Naive thymus-derived CD4-positive, alpha-beta T cell (primary cell): ENCODE measurements at regions not wholly inside any gene's neighbourhood (a gene's known extent, or its start where the extent isn't known, plus 50 kb on each side); places are given as distances from the start of the nearest gene placed in this dataset.

Source experiments
- ATAC-seq: fragments of 150-1000 bp; cut with Tn5 transposase; 2 replicates; pipeline ENCODE4 v1.10.0; 2021; ENCODE audit warnings: mild to moderate bottlenecking, moderate library complexity
- CTCF ChIA-PET: fragments of 350-600 bp; sonication (Branson Sonifier 250); formaldehyde crosslinking; loops from one replicate; lab custom pipeline; 2021; ENCODE audit warnings: antibody characterized with exemption; lab: Charles Lee
- POLR2A ChIA-PET: fragments of 350-600 bp; sonication (Branson Sonifier 250); formaldehyde crosslinking; loops from one replicate; lab custom pipeline; 2021; ENCODE audit warnings: antibody characterized with exemption, inconsistent platforms; lab: Charles Lee
- DNase-seq, 9 donors: peaks; one replicate each; pipeline versions ENCODE4 v3.0.0 to v3.0.0-alpha.2; 2020 to 2022; ENCODE audit warnings: mixed read lengths in 1 of 9
- H3K27ac ChIP-seq: one replicate; pipeline ENCODE4 v1.7.0; 2013; ENCODE audit warnings: mild to moderate bottlenecking, low read depth, low read length, moderate library complexity
- H3K27me3 ChIP-seq, 2 donors: one replicate each; pipeline ENCODE4 v1.7.0; 2013; ENCODE audit warnings: low read length in 2 of 2, mild to moderate bottlenecking in 2 of 2, moderate library complexity in 2 of 2; ENCODE audit not compliant: control insufficient read depth in 2 of 2, insufficient read depth in 2 of 2
- H3K36me3 ChIP-seq, 3 experiments: 1 replicate in 2 of 3; 2 replicates in 1 of 3; pipeline ENCODE4 v1.7.0; 2013; ENCODE audit warnings: low read length in 3 of 3, mild to moderate bottlenecking in 3 of 3, moderate library complexity in 1 of 3; ENCODE audit not compliant: insufficient read depth in 3 of 3, control insufficient read depth in 2 of 3
- H3K4me1 ChIP-seq, 2 donors: one replicate each; pipeline ENCODE4 v1.7.0; 2013; ENCODE audit warnings: low read length in 2 of 2, mild to moderate bottlenecking in 2 of 2, moderate library complexity in 1 of 2; ENCODE audit not compliant: control insufficient read depth in 2 of 2, insufficient read depth in 2 of 2
- H3K4me3 ChIP-seq: 2 replicates; pipeline ENCODE4 v1.7.0; 2013; ENCODE audit warnings: mild to moderate bottlenecking, low read length
- H3K9me3 ChIP-seq, 3 experiments: 1 replicate in 2 of 3; 2 replicates in 1 of 3; pipeline ENCODE4 v1.7.0; 2013; ENCODE audit warnings: low read length in 3 of 3; ENCODE audit not compliant: control insufficient read depth in 2 of 3
- H3K27ac Mint-ChIP-seq, 9 donors: one replicate each; pipeline ENCODE4 v1.8.0; 2020 to 2022; ENCODE audit warnings: mixed read lengths in 9 of 9, mild to moderate bottlenecking in 8 of 9, moderate library complexity in 5 of 9, inconsistent platforms in 2 of 9
- H3K27me3 Mint-ChIP-seq, 5 donors: one replicate each; pipeline ENCODE4 v1.8.0; 2021 to 2022; ENCODE audit warnings: mixed read lengths in 5 of 5, mild to moderate bottlenecking in 1 of 5
- H3K36me3 Mint-ChIP-seq, 5 donors: one replicate each; pipeline ENCODE4 v1.8.0; 2020 to 2022; ENCODE audit warnings: mixed read lengths in 5 of 5, mild to moderate bottlenecking in 3 of 5, inconsistent platforms in 1 of 5
- H3K4me1 Mint-ChIP-seq, 7 donors: one replicate each; pipeline ENCODE4 v1.8.0; 2020 to 2022; ENCODE audit warnings: mixed read lengths in 7 of 7, mild to moderate bottlenecking in 3 of 7, inconsistent platforms in 1 of 7
- H3K4me3 Mint-ChIP-seq, 10 donors: one replicate each; pipeline ENCODE4 v1.8.0; 2020 to 2022; ENCODE audit warnings: mild to moderate bottlenecking in 10 of 10, mixed read lengths in 10 of 10, moderate library complexity in 6 of 10, inconsistent platforms in 2 of 10
- H3K9me3 Mint-ChIP-seq, 11 donors: one replicate each; pipeline ENCODE4 v1.8.0; 2020 to 2022; ENCODE audit warnings: mixed read lengths in 11 of 11, mild to moderate bottlenecking in 4 of 11, inconsistent platforms in 1 of 11, moderate library complexity in 1 of 11
- intact Hi-C, 2 donors: fragments of 100-400 bp; cut with micrococcal nuclease; formaldehyde crosslinking; loops; one replicate each; pipeline ENCODE4 v1.15.1; 2023

GRCh38 chr10:44799966-44800365, 111.2 kb upstream of the TMEM72 start:
- H3K9me3 ChIP-seq, result no peaks in the 10 kb centered on the region
- ChIA-PET CTCF (no interaction called here), POLR2A (no interaction called here)
- no peaks in the 10 kb centered on the region for H3K36me3 ChIP-seq
- Mint-ChIP-seq H3K27me3 (peaks cover 26 to 71% (median 39%) of the 10 kb centered on the region in 5 donors), H3K4me3 (no peak overlapping the region), H3K36me3 (no peaks in the 10 kb centered on the region), H3K4me1 (peaks cover 0 to 1% (median 0%) of the 10 kb centered on the region in 7 donors), H3K27ac (no peak overlapping the region), H3K9me3 (no peaks in the 10 kb centered on the region)
- H3K27me3 ChIP-seq, result no peaks in the 10 kb centered on the region
- ATAC-seq, result no peak
- no peak overlapping the region for H3K27ac ChIP-seq
- no peak for DNase-seq
- H3K4me1 ChIP-seq, result no peaks in the 10 kb centered on the region
- H3K4me3 ChIP-seq, result no peak overlapping the region
- intact Hi-C loops, result no loop called here

GRCh38 chr10:44801383-44802327, 109.5 kb upstream of the TMEM72 start:
- DNase-seq (no peak), ATAC-seq (no peak)
- Histone ChIP-seq H3K4me3 (no peak overlapping the region), H3K27me3 (no peaks in the 10 kb centered on the region), H3K36me3 (no peaks in the 10 kb centered on the region), H3K27ac (no peak overlapping the region), H3K9me3 (no peaks in the 10 kb centered on the region), H3K4me1 (no peaks in the 10 kb centered on the region)
- H3K27me3 Mint-ChIP-seq, result peaks cover 23 to 68% (median 42%) of the 10 kb centered on the region in 5 donors
- no peak overlapping the region for H3K4me3 Mint-ChIP-seq
- ChIA-PET POLR2A (no interaction called here), CTCF (no interaction called here)
- intact Hi-C loops, result no loop called here
- no peaks in the 10 kb centered on the region for H3K36me3 Mint-ChIP-seq
- H3K4me1 Mint-ChIP-seq, result peaks cover 0 to 1% (median 0%) of the 10 kb centered on the region in 7 donors
- H3K27ac Mint-ChIP-seq, result no peak overlapping the region
- peaks cover 0 to 3% (median 0%) of the 10 kb centered on the region in 11 donors for H3K9me3 Mint-ChIP-seq

GRCh38 chr10:44803862-44804261, 107.3 kb upstream of the TMEM72 start:
- intact Hi-C loops, result no loop called here
- H3K4me1 ChIP-seq, result no peaks in the 10 kb centered on the region
- no peak overlapping the region for H3K27ac ChIP-seq
- Mint-ChIP-seq H3K27me3 (peaks cover 19 to 46% (median 29%) of the 10 kb centered on the region in 5 donors), H3K4me3 (no peak overlapping the region), H3K4me1 (peaks cover 0 to 1% (median 0%) of the 10 kb centered on the region in 7 donors), H3K36me3 (no peaks in the 10 kb centered on the region), H3K27ac (peak overlapping the region in 1 of 9 donors; percentile 33), H3K9me3 (peaks cover 0 to 6% (median 0%) of the 10 kb centered on the region in 11 donors)
- no peaks in the 10 kb centered on the region for H3K27me3 ChIP-seq
- no peak for ATAC-seq
- no peak overlapping the region for H3K4me3 ChIP-seq
- POLR2A ChIA-PET, result no interaction called here
- DNase-seq, result no peak
- H3K9me3 ChIP-seq, result no peaks in the 10 kb centered on the region
- CTCF ChIA-PET, result no interaction called here
- H3K36me3 ChIP-seq, result no peaks in the 10 kb centered on the region

- Histone ChIP-seq H3K9me3 (no peaks in the 10 kb centered on the region), H3K36me3 (no peaks in the 10 kb centered on the region), H3K4me3 (no peak overlapping the region), H3K27ac (no peak overlapping the region), H3K4me1 (no peaks in the 10 kb centered on the region), H3K27me3 (no peaks in the 10 kb centered on the region)
- intact Hi-C loops, result no loop called here
- ChIA-PET CTCF (no interaction called here), POLR2A (no interaction called here)
- ATAC-seq, result no peak
- DNase-seq, result no peak
- Mint-ChIP-seq H3K27ac (no peak overlapping the region), H3K36me3 (no peaks in the 10 kb centered on the region), H3K4me3 (no peak overlapping the region), H3K9me3 (peaks cover 0 to 8% (median 0%) of the 10 kb centered on the region in 11 donors), H3K4me1 (no peaks in the 10 kb centered on the region), H3K27me3 (peaks cover 13 to 38% (median 22%) of the 10 kb centered on the region in 5 donors)
Observed at GRCh38 chr10:44804661-44805060, 106.5 kb upstream of the TMEM72 start.

GRCh38 chr10:44805466-44806210, 105.5 kb upstream of the TMEM72 start:
- no peak for DNase-seq
- Histone ChIP-seq H3K27me3 (no peaks in the 10 kb centered on the region), H3K9me3 (no peaks in the 10 kb centered on the region), H3K36me3 (no peaks in the 10 kb centered on the region), H3K4me1 (no peaks in the 10 kb centered on the region), H3K4me3 (no peak overlapping the region), H3K27ac (no peak overlapping the region)
- POLR2A ChIA-PET, result no interaction called here
- Mint-ChIP-seq H3K9me3 (peaks cover 0 to 8% (median 0%) of the 10 kb centered on the region in 11 donors), H3K27ac (no peak overlapping the region), H3K4me3 (no peak overlapping the region), H3K4me1 (no peaks in the 10 kb centered on the region), H3K27me3 (peaks cover 4 to 34% (median 22%) of the 10 kb centered on the region in 5 donors), H3K36me3 (no peaks in the 10 kb centered on the region)
- intact Hi-C loops, result no loop called here
- CTCF ChIA-PET, result no interaction called here
- no peak for ATAC-seq

GRCh38 chr10:44806950-44807349, 104.2 kb upstream of the TMEM72 start:
- no peaks in the 10 kb centered on the region for H3K4me1 ChIP-seq
- no peaks in the 10 kb centered on the region for H3K27me3 ChIP-seq
- Mint-ChIP-seq H3K4me1 (no peaks in the 10 kb centered on the region), H3K27me3 (peaks cover 4 to 30% (median 22%) of the 10 kb centered on the region in 5 donors), H3K4me3 (no peak overlapping the region), H3K36me3 (no peaks in the 10 kb centered on the region), H3K9me3 (peaks cover 0 to 8% (median 0%) of the 10 kb centered on the region in 11 donors), H3K27ac (no peak overlapping the region)
- intact Hi-C loops, result no loop called here
- ChIA-PET POLR2A (no interaction called here), CTCF (no interaction called here)
- no peak overlapping the region for H3K27ac ChIP-seq
- ATAC-seq (no peak), DNase-seq (no peak)
- H3K36me3 ChIP-seq, result no peaks in the 10 kb centered on the region
- no peak overlapping the region for H3K4me3 ChIP-seq
- H3K9me3 ChIP-seq, result no peaks in the 10 kb centered on the region
